NCI-H345 (cell line): ENCODE measurements at regions not wholly inside any gene's neighbourhood (a gene's known extent, or its start where the extent isn't known, plus 50 kb on each side); places are given as distances from the start of the nearest gene placed in this dataset.
A peak's percentile ranks its signal among the peaks of the same experiment; 100 is the strongest.

Experiments
- DNase-seq: peaks from one replicate; lab custom pipeline; 2025; lab: John Stamatoyannopoulos, UW

DNA sequence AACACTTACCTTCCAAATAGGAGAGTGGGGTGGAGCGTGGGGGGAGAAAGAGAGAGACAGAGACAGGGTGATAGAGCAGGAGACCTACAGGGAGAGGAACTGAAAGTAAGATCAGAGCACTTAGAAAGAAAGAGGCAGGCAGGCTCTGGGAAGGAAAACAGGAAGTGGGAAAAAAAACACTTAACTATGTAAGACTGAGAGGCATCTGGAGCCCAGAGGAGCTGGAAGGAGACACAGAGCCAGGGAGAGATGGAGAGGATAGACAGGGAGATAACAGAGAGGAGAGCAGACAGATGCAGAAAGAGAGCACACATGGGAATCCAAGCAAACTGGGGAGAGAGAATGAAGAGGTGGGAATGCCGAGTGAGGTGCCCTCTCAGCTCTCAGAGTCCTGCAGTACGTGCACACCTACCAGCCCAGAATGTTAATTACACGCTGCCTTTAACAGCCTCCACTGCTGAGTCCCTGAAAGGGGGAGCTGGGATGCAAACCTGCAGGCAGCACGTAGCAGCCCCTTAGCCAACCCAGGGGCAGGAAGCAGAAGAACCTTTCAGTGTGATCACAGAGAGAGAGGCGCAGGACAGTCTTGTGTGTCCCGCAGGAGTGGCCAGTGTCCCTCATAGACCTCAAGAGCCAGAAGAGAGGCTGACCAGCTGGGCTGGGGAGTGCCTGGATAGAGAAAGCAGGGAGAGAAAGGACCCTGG lies 132.7 kb upstream of the LRFN2 start:
- DNase-seq = peak; percentile 22

DNA sequence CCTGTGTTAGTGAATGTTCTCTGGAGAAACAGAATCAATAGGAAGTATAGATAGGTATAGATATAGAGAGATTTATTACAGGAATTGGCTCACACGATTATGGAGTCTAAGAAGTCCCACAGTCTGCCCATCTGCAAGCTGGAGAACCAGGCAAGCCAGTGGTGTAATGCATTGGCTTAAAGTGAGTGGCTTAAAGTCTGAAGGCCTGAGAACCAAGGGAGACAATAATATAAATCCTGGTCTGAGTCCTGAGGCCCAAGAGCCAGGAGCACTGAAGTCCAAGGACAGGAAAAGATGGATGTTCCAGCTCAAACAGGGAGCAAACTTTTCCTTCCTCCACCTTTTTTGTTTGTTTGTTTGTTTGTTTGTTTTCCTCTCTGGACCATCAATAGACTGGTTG lies 131.2 kb upstream of the LRFN2 start:
- no peak for DNase-seq

DNA sequence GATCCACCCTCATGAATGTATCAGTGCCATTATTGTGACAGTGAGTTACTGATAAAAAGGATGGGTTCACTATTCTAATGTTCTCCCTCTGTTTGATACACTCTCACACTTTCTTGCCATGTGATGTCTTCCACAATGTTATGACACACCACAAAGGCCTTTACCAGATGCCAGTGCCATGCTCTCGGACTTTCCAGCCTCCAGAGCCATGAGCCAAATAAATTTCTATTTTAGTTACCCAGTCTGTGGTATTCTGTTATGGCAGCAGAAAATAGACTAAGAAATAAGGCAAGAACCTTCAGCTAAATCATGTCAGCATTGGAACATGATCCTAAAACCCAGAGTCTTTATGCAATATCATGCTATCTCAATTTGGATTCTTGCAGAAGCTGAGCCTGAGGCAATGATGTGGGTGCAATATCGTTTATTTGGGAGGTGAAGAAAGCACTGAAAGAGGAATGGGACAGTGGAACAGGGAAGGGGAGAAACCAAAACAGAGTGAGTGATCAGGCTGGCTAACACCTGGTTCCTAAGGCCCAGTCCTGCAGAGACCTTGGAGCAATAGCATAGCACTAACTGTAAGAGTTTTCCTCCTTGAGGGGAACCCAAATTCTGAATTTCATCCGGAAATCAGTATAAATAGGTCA lies 130.4 kb upstream of the LRFN2 start:
- DNase-seq = no peak

DNA sequence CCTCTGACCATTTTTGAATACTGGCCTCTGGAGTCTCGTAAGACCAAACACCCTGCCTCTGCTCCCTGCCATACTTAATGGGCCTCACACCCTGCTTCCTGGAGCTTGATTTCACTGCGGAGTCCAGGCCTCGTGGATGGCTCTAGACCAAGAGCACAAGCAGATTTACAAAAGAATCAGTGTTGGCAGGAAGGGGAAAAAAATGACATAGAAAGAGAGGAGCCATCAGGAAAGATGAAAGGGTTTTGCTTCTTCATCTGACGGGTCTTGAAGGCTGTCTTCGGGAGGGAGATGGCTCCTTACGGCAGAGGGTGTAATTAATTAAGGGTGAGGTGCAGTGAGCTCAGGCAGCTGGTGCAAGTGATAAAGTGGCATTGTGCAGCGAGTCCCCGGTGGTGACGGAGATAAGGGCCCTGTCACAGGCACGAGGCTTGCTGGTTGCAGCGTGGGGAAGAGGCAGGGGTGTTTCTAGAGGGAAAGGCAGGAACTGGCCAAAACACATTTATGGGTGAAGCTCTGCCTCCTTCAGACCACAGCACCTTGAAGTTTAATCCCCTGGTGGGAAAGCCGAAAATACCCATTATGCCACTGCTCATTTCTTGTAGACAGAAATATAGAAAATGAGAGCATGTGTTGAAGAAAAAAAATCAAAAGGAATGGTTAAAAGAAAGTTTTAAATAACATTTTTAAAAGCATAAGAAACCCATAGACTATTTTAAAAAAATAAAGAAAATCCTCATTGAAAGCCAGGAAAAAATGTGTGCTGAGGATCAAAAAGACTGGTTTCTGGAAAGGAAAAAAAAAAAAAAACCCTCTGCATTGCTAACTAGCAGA lies 128.6 kb upstream of the LRFN2 start:
- DNase-seq = peak; percentile 42

DNA sequence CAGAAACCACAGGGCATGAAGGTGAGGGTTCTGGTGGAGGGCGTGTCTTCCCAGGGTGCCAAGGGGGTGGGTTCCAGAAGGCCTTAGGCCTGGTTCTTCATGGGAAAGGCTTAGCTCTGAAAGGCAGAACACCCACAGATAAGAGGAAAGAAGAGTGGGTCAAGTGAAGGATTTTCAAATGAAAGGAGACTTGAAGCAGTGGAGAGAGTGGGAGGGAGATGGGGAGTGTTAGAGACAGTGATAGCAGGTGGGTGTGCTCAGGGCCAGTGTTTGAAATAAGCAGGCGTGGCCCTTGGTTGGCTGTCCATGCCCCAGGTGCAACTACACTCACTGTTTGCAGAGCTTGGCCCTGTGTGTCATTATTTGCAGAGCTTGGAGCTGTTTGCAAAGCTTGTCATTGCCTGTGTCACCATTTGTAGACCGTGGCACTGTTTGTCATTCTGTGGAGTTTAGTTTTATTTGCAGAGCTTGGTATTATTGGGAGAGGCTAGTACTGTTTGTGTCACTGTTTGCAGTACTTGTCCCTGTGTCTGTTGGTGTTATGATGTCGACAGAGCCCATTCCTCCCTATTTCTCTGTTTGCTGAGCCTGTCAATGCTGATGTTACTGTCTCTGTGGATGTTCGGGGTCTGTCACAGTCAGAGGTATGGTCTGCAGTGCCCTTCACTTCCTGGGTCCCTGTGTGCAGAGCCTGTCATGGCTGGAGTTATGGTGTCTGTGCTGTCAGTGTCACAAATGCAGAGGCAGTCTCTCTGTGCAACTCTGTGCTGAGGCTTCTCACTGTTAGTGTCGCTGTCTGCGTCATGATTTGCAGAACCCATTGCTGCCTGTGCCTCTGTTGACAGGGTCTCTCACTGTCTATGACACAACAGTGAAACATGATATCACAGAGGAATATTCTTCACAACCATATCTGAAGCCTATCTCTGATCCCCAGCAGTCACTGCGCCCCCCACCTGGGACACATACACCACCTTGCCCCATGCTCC lies 127.7 kb upstream of the LRFN2 start:
- DNase-seq = peak; percentile 91

DNA sequence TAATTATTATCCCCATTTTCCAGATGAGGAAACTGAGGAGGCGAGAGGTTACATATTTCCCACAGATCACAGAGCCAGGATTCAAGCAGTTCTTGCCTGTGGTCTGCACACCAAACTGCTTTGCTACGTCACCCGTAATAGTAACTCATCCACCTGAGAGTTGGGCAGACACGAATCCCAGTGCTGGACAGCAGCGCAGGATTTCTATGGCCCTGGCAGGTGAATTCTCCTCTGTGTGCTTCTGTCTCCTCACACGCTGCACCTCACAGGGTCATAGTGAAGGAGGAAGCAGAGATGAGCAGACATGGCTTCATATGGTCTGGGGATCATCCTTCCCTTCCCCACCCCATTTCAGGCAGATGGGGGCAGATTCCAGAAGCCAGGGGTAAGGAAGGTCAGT lies 127.0 kb upstream of the LRFN2 start:
- DNase-seq = no peak

DNA sequence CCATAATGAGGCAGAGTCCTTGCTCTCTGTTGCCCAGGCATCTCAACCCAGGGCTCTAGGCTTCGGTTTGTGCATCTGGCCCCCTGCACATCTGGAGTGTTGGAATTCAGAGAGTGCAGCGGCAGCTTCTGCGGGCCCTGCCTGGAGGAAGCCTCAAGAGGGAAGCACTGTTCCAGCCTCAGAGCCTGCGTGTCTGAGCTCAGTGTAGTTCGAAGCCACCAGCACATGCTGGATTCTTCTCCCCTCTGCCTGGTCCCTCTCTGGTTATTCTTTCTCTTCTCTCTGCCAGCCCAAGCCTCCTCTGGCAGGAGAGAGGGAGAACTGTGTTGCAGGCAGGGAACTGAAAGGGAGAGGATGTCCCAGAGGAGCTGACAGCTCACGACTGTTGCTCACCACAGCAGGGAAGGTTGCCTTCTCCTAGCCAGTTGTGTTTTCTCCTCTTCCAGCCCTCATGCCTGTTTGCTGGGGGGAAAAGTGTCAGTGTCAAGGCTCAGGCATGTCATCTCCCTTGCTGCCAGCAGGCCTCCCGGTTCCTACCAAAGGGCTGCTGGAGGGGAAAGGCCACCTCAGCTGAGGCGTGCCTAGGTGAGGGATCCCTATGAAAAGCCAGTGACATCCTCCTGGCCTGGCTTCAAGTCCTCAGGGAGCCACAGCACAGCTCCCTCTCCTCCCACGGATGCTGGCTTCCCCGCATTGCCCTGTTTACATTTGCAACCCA lies 126.0 kb upstream of the LRFN2 start:
- DNase-seq = no peak

DNA sequence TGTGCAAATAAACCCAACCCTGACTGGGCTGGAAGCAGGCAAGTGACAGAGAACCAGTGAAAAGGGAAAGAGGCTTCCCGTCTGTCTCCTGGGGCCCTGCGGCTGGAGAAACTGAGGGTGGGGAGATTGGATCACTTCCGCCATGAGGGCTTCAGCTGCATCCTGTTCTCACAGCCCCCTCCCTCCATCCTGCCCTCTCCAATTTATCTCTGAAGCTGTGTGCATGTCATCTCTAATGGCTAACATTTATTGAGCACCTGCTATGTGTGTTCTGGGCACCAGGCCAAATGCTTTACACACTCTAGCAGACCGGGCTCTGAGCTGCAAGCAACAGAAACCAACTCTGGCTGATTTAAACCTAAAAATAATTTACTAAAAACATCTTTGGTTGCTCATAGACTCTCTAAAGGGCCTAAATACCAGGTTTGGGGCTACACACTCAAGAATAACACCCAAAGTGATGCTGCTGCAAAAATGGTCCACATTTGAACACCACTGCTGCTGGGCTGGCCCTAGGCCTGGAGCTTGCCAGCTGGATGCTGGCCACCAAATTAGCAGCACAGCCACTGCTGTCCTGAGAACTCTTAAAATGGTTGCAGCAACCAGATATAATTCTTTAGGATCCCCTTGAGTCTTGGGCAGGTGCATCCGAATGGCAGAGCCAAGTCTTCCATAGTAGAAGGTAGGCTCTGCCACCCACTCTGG lies 123.6 kb upstream of the LRFN2 start:
- DNase-seq = peak; percentile 64

DNA sequence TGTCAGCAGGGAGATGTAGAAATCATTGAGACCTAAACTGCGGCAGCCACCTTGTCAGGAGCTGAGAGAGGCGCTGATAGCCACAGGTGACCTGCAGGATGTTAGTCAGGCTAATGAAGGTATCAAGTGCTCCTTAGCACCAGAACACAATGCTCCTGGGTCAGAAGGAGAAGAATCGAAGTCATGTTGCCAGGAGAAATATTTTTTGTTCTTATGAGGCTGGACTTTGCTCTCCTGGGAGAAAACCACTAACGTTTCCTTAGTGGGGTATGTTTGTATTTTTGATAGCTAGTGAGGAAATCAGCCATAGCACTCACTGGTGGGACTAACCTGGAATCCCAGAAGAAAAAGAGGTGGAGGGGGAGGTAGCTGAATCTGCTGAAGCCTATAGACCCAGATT lies 120.9 kb upstream of the LRFN2 start:
- no peak for DNase-seq

DNA sequence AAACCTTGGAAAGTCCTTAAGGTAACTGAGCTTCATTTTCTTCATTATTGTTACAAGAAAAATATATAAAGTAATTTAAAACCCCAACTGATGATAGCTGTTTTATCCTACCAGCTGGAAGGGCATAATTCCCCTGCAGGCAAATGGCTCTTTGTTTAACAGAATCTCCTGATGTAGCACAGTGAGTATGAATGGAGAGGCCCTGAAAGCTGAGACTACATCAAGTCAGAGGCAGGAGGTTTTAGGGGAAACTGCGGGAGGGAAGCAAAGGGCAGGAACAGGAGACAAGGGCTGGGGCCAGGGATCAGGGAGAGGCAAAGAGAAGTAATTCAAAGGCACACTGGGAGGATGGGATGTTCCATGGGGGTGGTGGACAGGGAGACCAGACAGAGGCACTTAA lies 119.0 kb upstream of the LRFN2 start:
- peak; percentile 67 for DNase-seq

DNA sequence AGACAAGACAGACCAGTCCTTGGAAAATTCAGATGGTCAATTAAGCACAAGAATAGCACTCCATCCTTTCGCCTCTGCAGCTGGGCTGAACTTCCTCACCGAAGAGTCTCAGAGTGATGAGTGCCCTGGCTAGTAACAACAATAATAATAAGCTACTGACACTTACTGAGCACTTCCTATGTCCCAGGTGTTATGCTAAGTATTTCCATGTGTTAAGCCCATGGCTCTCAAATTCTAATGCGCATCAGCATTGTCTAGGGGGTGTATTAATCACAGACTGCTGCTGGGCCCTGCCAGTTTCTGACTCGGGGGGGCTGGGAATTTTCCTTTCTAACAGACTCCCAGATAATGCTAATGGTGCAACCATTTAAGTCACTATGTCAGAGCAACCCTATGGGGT lies 118.2 kb upstream of the LRFN2 start:
- DNase-seq = no peak

DNA sequence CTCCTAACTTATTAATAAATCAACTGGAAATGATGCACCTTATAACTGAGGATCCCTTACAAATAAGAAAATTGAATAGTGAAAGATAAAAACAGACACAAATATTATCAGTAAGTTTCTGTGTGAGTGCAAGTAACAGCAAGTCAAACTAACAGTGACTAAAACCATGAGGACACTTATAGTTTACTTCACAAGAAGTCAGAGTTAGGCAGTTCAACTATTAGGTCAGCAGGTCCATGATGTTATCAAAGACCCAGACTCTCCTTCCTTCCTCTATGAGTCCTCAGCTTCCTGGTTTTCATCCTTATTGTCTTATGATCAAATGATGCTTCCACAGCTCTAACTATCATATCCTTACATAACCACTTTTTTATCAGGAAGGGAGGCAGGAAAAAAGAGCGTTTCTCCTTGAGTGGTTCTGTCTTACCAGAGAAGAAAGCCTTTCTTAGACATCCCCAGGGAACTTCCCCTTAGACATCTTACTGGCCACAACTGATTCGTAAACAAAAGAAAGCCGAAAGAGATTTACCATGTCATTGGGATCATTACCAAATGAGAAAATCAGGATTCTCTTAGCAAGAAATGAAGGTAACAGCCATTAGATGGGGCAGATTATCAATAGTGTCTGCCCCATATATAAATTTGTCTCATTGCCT lies 114.3 kb upstream of the LRFN2 start:
- no peak for DNase-seq

DNA sequence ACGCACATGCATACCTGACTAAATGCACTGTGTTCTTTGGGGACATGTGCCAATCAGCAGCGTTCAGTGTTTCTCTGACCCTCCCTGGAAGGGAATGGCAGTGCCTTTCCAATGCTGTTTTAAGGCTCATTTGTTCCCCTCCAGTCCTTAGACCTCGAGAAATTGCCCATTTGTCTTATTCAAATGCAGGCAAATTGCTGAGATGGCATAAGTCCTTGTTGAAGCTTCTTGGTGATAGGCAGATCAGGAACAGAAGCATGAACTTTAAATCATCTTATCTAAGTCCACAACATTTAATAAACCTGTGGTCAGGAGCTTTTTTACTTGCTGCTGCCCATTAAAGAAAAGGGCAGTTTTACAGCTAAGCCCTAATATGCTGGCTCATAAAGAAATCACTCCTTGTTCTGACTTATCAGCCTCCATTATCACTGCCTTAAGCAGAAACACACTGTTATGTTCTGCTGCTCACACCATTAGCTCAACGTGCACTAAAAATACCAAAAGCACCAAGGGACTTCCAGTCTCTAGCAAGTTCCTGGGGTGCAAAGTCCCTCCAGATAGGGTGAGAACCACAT lies 112.9 kb upstream of the LRFN2 start:
- no peak for DNase-seq

DNA sequence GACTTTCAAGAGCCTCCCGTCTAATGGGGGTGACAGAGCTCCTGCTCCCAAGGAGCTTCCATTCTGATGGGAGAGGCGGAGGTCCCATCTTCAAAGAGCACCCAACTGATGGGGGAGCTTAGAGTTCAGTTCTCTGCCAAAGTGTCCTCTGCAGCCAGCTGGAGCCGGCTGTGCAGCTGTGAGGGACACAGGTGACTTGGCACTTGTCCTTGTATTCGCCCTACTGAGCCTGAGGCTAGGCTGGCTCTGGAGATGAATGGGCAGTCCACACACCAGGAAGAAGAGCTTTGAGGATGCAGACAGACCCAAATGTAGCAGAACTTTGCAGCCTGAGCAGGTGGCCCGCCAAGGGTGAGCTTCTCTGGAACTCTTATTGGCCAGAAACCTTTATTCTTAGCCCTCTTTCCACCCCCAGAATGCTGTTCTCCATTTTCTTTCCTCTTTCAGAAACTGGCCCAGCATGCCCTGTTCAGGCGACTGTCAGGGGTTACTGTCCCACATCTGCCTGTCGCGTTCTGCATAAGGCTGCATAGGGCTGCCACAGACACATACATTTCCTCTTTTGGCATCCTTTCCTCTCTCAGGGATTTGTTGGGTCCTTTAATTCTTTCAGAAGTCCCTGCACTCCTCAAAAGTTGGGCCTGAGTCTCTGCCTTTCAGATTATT lies 108.7 kb upstream of the LRFN2 start:
- peak; percentile 79 for DNase-seq

DNA sequence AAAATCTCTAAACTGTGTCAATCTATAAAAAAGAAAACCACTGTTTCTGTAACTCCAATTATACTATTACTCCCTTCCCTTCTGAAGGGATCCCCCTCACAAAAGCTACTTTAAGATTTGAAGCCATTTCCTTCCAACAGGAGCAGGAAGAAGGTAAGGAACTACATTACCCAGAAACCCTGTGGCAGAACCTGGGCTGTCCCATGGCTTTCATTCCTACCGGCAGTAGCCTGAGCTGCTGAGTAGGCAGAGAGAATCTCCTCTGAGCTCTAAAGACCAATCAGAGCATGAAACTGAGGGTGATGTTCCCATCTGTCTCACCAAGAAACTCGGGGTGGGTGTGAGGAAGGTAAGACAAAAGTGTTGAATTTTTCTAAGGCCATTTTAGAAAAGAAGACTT lies 108.0 kb upstream of the LRFN2 start:
- peak; percentile 33 for DNase-seq

DNA sequence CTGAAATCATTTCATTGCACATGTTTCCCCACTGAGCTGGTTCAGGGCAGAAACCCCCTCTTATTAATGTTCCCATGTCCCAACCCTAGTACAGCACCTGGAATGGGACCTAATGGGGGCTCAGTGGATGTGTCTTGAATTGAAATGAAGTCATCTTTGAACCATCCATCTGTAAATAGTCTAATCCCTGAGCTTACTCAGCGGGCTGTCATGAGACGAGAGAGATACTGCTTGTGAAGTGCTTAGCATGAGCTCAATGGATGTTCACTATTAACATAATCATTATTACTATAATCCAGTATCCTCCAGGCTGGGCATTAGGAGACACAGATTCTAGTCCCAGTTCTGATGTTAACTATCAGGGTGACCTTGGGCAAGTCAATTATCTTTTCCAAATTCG lies 106.6 kb upstream of the LRFN2 start:
- DNase-seq = no peak

DNA sequence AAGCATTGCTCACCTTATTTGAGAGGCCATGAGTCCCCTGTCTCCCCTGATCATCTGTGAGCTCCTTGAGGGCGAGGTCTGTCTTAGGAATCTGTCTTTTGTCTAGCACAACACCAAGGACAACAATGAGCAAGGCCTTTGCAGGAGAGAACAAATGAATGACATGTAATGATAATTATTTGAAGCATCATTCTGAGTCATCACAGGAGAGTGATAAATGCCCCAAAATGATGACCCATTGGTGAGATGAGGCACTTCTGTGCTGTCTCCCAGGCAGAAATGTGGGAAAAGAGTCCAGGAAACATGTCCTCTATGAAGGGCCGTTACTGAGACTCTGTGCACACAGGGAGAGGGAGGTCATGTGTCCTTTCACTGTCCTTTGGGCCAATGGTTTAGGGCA lies 105.2 kb upstream of the LRFN2 start:
- DNase-seq = no peak

DNA sequence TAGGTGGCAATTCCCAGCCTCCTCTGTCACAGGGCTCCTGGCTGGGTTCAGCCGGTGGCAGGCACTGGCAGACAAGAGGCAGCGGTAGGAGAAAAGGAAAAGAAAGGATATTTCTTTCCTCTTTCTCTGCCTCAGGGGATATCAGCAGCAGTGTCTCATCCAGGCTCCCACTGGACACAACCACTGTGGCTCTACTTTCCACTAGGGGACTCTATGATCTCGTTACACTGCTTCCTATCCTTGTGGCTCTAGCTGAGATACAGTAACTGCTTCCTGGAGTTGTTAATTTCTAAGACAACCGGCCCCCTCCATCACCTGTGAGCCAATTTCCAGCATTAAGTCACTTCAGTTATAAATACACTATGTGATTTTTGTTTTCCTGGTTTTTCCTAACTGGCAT lies 102.0 kb upstream of the LRFN2 start:
- no peak for DNase-seq

DNA sequence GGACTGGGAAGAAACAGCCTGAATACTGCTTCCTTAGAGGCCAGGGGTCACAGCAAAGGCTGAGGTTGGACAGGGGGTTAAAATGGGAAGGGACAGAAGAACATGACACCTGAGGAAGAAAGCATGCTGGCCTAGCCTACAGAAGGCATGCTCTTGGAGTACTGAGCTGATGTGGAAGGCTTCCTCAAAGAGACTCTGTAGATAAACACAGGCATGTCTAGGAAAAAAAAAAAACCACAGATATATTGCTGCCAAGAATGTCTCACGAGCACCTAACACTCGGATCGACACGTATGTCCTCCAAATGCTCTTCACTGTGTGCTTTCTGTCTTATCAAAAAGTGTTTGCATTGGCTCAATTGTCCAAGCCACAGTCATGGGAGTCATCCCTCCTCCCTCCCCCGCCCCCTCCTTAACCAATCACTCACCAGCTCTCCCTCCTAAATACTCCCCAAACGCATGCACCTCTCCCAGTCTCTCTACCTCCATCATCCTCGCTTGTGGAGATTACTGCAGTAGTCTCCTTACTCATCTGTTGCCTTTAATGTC lies 101.1 kb upstream of the LRFN2 start:
- DNase-seq = no peak
